NT2/D1 (cell line): ENCODE measurements at regions not wholly inside any gene's neighbourhood (a gene's known extent, or its start where the extent isn't known, plus 50 kb on each side); places are given as distances from the start of the nearest gene placed in this dataset.

Experiments used
- SUZ12 ChIP-seq: IDR thresholded peaks from 2 replicates; pipeline ENCODE4 v1.6.1; 2011; ENCODE audit not compliant: insufficient read length, insufficient read depth; ENCODE audit errors: extremely low read depth
- ZNF274 ChIP-seq: IDR thresholded peaks from 2 replicates; pipeline ENCODE4 v1.6.1; 2011; ENCODE audit warnings: mild to moderate bottlenecking, low read depth, low read length

- TF ChIP-seq ZNF274, result no peak
- no peak for TF ChIP-seq SUZ12
Measured at GRCh38 chr6:112560651-112561050, 213.5 kb downstream of the RFPL4B start.
